ENCODE measurements at regions not wholly inside any gene's neighbourhood (a gene's known extent, or its start where the extent isn't known, plus 50 kb on each side); places are given as distances from the start of the nearest gene placed in this dataset.

GRCh38 chr21:24046829-24047443, 1560.3 kb downstream of the MRPL39 start:
- H3K27me3 ChIP-seq: no peaks in the 10 kb centered on the region
- no peaks in the 10 kb centered on the region for H3K9me3 ChIP-seq
- DNase-seq: no peak
- intact Hi-C loops (cut with DNase I): no loop called here
- FAIRE-seq: no peak
- no peaks in the 10 kb centered on the region for H3K36me3 ChIP-seq
- TF ChIP-seq CTCF (IDR thresholded peaks at IDR 0.05): no peak
- no peak overlapping the region for H3K4me3 ChIP-seq
- ATAC-seq: no peak
- no peak overlapping the region for H3K27ac ChIP-seq
- H3K4me1 ChIP-seq: no peaks in the 10 kb centered on the region
- WGBS, 2 donors: 73 to 80% methylated on average over 6 of the region's 6 CpGs

GRCh38 chr21:24045775-24046215, 1561.5 kb downstream of the MRPL39 start:
- Histone ChIP-seq H3K4me1 (no peaks in the 10 kb centered on the region), H3K9me3 (no peaks in the 10 kb centered on the region), H3K36me3 (no peaks in the 10 kb centered on the region), H3K27ac (no peak overlapping the region), H3K27me3 (no peaks in the 10 kb centered on the region), H3K4me3 (no peak overlapping the region)
- 2 to 3% methylated on average over 2 of the region's 2 CpGs for WGBS, 2 donors
- FAIRE-seq: no peak
- intact Hi-C loops (cut with DNase I): no loop called here
- DNase-seq: peak; percentile 34 to 80 (median 67)
- peak in 3 of 4 donors; percentile 68 to 74 (median 71) for ATAC-seq
- no peak for TF ChIP-seq CTCF (IDR thresholded peaks at IDR 0.05)

- Histone ChIP-seq H3K36me3 (no peaks in the 10 kb centered on the region), H3K27ac (no peak overlapping the region), H3K4me3 (no peak overlapping the region), H3K27me3 (no peaks in the 10 kb centered on the region), H3K4me1 (no peaks in the 10 kb centered on the region), H3K9me3 (no peaks in the 10 kb centered on the region)
- intact Hi-C loops (cut with DNase I): no loop called here
- TF ChIP-seq CTCF (IDR thresholded peaks at IDR 0.05): no peak
- FAIRE-seq (no peak), DNase-seq (no peak), ATAC-seq (no peak)
- 48 to 61% methylated on average over 4 of the region's 4 CpGs for WGBS, 2 donors
These were observed 1561.9 kb downstream of the MRPL39 start for GRCh38 chr21:24045373-24045772.

GRCh38 chr21:24042687-24043086, 1564.6 kb downstream of the MRPL39 start:
- ATAC-seq: no peak
- no peak for FAIRE-seq
- intact Hi-C loops (cut with DNase I): no loop called here
- Histone ChIP-seq H3K9me3 (no peaks in the 10 kb centered on the region), H3K27ac (no peak overlapping the region), H3K27me3 (no peaks in the 10 kb centered on the region), H3K4me3 (no peak overlapping the region), H3K4me1 (no peaks in the 10 kb centered on the region), H3K36me3 (no peaks in the 10 kb centered on the region)
- WGBS, 2 donors: 20 to 26% methylated on average over 1 of the region's 1 CpG
- TF ChIP-seq CTCF (IDR thresholded peaks at IDR 0.05): no peak
- no peak for DNase-seq

GRCh38 chr21:24032709-24033232, 1574.5 kb downstream of the MRPL39 start:
- Histone ChIP-seq H3K27ac (no peak overlapping the region), H3K4me1 (no peaks in the 10 kb centered on the region), H3K36me3 (no peaks in the 10 kb centered on the region), H3K4me3 (no peak overlapping the region), H3K27me3 (no peaks in the 10 kb centered on the region), H3K9me3 (no peaks in the 10 kb centered on the region)
- DNase-seq (no peak), FAIRE-seq (no peak), ATAC-seq (no peak)
- 40 to 44% methylated on average over 2 of the region's 2 CpGs for WGBS, 2 donors
- TF ChIP-seq CTCF (IDR thresholded peaks at IDR 0.05): no peak
- intact Hi-C loops (cut with DNase I): no loop called here

All from pancreas (tissue), 10 donors.